Calu3 (cell line): ENCODE measurements at regions not wholly inside any gene's neighbourhood (a gene's known extent, or its start where the extent isn't known, plus 50 kb on each side); places are given as distances from the start of the nearest gene placed in this dataset.

ENCODE experiments used
- BruUV-seq: library from RNA; stranded (reverse); fragments of 400-500 nt; replicated peaks from 2 replicates; lab custom pipeline; 2021; lab: Mats Ljungman, UMichigan
- CTCF ChIA-PET: fragments of 300-600 bp; sonication (Branson Sonifier 250); formaldehyde crosslinking; loops from one replicate; lab custom pipeline; 2022; ENCODE audit warnings: antibody characterized with exemption; lab: Charles Lee
- DNase-seq: peaks from one replicate; pipeline ENCODE4 v3.0.0; 2022
- H3K27ac Mint-ChIP-seq: one replicate; pipeline ENCODE4 v1.8.0; 2022; ENCODE audit warnings: mixed read lengths; ENCODE audit not compliant: unreplicated experiment
- H3K27me3 Mint-ChIP-seq: one replicate; pipeline ENCODE4 v1.8.0; 2022; ENCODE audit warnings: mixed read lengths; ENCODE audit not compliant: unreplicated experiment
- H3K36me3 Mint-ChIP-seq: one replicate; pipeline ENCODE4 v1.8.0; 2022; ENCODE audit warnings: mild to moderate bottlenecking, moderate library complexity, mixed read lengths; ENCODE audit not compliant: insufficient read depth, unreplicated experiment
- H3K4me1 Mint-ChIP-seq: one replicate; pipeline ENCODE4 v1.8.0; 2022; ENCODE audit warnings: mild to moderate bottlenecking, low read depth, mixed read lengths; ENCODE audit not compliant: unreplicated experiment
- H3K4me3 Mint-ChIP-seq: one replicate; pipeline ENCODE4 v1.8.0; 2022; ENCODE audit warnings: mild to moderate bottlenecking, low read depth, moderate library complexity, mixed read lengths; ENCODE audit not compliant: unreplicated experiment
- H3K9me3 Mint-ChIP-seq: one replicate; pipeline ENCODE4 v1.8.0; 2022; ENCODE audit warnings: low read depth, mixed read lengths; ENCODE audit not compliant: unreplicated experiment
- CTCF ChIP-seq: fragments of 200-600 bp; IDR thresholded peaks from one replicate; pipeline ENCODE4 v1.8.0; 2022; ENCODE audit warnings: antibody characterized with exemption; ENCODE audit not compliant: unreplicated experiment
- intact Hi-C: fragments of 100-400 bp; cut with micrococcal nuclease; formaldehyde crosslinking; loops from one replicate; pipeline ENCODE4 v1.10.0; 2022; ENCODE audit not compliant: unreplicated experiment

- no TSS peak for BruUV-seq
- intact Hi-C loops = loop anchor here (1.0 to 5.0 kb wide), 3 partner anchors 111 to 264 kb away; partner anchors contain the start of gene PELI1
- Mint-ChIP-seq H3K4me1 (peaks cover 21% of the 10 kb centered on the region), H3K36me3 (no peaks in the 10 kb centered on the region), H3K27ac (peak overlapping the region; percentile 27), H3K27me3 (peaks cover 13% of the 10 kb centered on the region), H3K9me3 (no peaks in the 10 kb centered on the region), H3K4me3 (peak overlapping the region; percentile 40)
- TF ChIP-seq CTCF = peak; percentile 4
- no peak for DNase-seq
- CTCF ChIA-PET = interaction anchor here (0.7 to 1.9 kb wide), 16 partner anchors 8 to 274 kb away, joined by 3 to 17 read pairs (median 4); no protein-coding TSS in a partner anchor
Measured at GRCh38 chr2:64312622-64313397, 141.2 kb upstream of the LGALSL start.

- Mint-ChIP-seq H3K27me3 (peaks cover 13% of the 10 kb centered on the region), H3K27ac (no peak overlapping the region), H3K4me1 (peaks cover 21% of the 10 kb centered on the region), H3K9me3 (no peaks in the 10 kb centered on the region), H3K4me3 (no peak overlapping the region), H3K36me3 (no peaks in the 10 kb centered on the region)
- CTCF ChIA-PET = interaction anchor here (1.4 to 1.9 kb wide), 2 partner anchors 13 to 207 kb away, joined by 7 to 17 read pairs; no protein-coding TSS in a partner anchor
- DNase-seq = no peak
- TF ChIP-seq CTCF = no peak
- intact Hi-C loops = loop anchor here (5.0 kb wide), 2 partner anchors 111 to 171 kb away; partner anchors contain the start of gene PELI1
- BruUV-seq = no TSS peak
Measured at GRCh38 chr2:64313398-64313723, 140.6 kb upstream of the LGALSL start.

GRCh38 chr2:64315291-64315960 is 138.5 kb upstream of the LGALSL start:
- H3K9me3 Mint-ChIP-seq = no peaks in the 10 kb centered on the region
- no peak overlapping the region for H3K4me3 Mint-ChIP-seq
- BruUV-seq = no TSS peak
- intact Hi-C loops = no loop called here
- H3K4me1 Mint-ChIP-seq = peaks cover 21% of the 10 kb centered on the region
- H3K27ac Mint-ChIP-seq = no peak overlapping the region
- peaks cover 26% of the 10 kb centered on the region for H3K27me3 Mint-ChIP-seq
- DNase-seq = no peak
- CTCF ChIA-PET = interaction anchor here (1.0 kb wide), 1 partner anchor 13 kb away, joined by 3 read pairs; no protein-coding TSS in a partner anchor
- no peaks in the 10 kb centered on the region for H3K36me3 Mint-ChIP-seq
- no peak for TF ChIP-seq CTCF

- intact Hi-C loops = no loop called here
- no peak overlapping the region for H3K4me3 Mint-ChIP-seq
- no peaks in the 10 kb centered on the region for H3K36me3 Mint-ChIP-seq
- TF ChIP-seq CTCF = no peak
- no peak for DNase-seq
- peaks cover 39% of the 10 kb centered on the region for H3K27me3 Mint-ChIP-seq
- no peak overlapping the region for H3K27ac Mint-ChIP-seq
- BruUV-seq = no TSS peak
- CTCF ChIA-PET = interaction anchor here (0.6 kb wide), 1 partner anchor 9 kb away, joined by 3 read pairs; no protein-coding TSS in a partner anchor
- H3K4me1 Mint-ChIP-seq = peaks cover 4% of the 10 kb centered on the region
- no peaks in the 10 kb centered on the region for H3K9me3 Mint-ChIP-seq
Measured at GRCh38 chr2:64317707-64318475, 136.1 kb upstream of the LGALSL start.
